HCT116 (cell line): ENCODE measurements at regions not wholly inside any gene's neighbourhood (a gene's known extent, or its start where the extent isn't known, plus 50 kb on each side); places are given as distances from the start of the nearest gene placed in this dataset.

Experiments
- ATAC-seq: fragments of 200-7000 bp; cut with Tn5 transposase; 2 replicates; pipeline ENCODE4 v1.9.1; 2020; ENCODE audit warnings: mild to moderate bottlenecking, moderate library complexity
- BruUV-seq: library from RNA; stranded (reverse); fragments of 400-500 nt; replicated peaks from 2 replicates; lab custom pipeline; 2021; lab: Mats Ljungman, UMichigan
- CTCF ChIA-PET: fragments of 300-600 bp; sonication (Branson Sonifier 250); formaldehyde crosslinking; loops from one replicate; lab custom pipeline; 2021; ENCODE audit warnings: antibody characterized with exemption; lab: Charles Lee
- POLR2A ChIA-PET: fragments of 300-600, 350-600 bp; sonication (Branson Sonifier 250); formaldehyde crosslinking; loops from one replicate; lab custom pipeline; 2021; ENCODE audit warnings: antibody characterized with exemption; lab: Charles Lee
- RAD21 ChIA-PET, 2 experiments: fragments of 300-600 bp; sonication (Branson Sonifier 250); formaldehyde crosslinking; loops; one replicate each; lab custom pipeline; 2023; ENCODE audit warnings: low total read pairs in 2 of 2; ENCODE audit not compliant: uncharacterized antibody in 2 of 2, unreplicated experiment in 2 of 2, low non-redundant PET in 1 of 2; lab: Charles Lee
- DNase-seq: peaks from one replicate; pipeline ENCODE4 v3.0.0-alpha.2; 2010; ENCODE audit warnings: low read depth, low spot score
- H2AFZ ChIP-seq: fragments of 200-600 bp; shearing (Covaris generic), sonication (generic); 2 replicates; pipeline ENCODE4 v1.6.1; 2017; ENCODE audit warnings: low read depth, mixed run types, mixed read lengths, antibody characterized with exemption, low read length; ENCODE audit not compliant: poor library complexity, severe bottlenecking
- H3K27ac ChIP-seq: 2 replicates; pipeline ENCODE4 v1.5.1; 2012; ENCODE audit warnings: low read depth, low read length
- H3K27me3 ChIP-seq: fragments of 200-600 bp; sonication (generic); 2 replicates; pipeline ENCODE4 v1.6.1; 2016; ENCODE audit warnings: mixed run types, low read length, mixed read lengths; ENCODE audit not compliant: insufficient read depth
- H3K36me3 ChIP-seq, 2 experiments: fragments of 200-500 bp in 1 of 2; fragments of 200-600 bp in 1 of 2; sonication (Bioruptor generic) in 1 of 2; sonication (generic) in 1 of 2; 2 replicates each; pipeline versions ENCODE4 v1.5.1 to v1.6.1; 2014 to 2016; ENCODE audit warnings: low read length in 2 of 2, inconsistent platforms in 1 of 2, mixed read lengths in 1 of 2, mixed run types in 1 of 2; ENCODE audit not compliant: insufficient read depth in 2 of 2, control insufficient read depth in 1 of 2
- H3K4me1 ChIP-seq, 2 experiments: fragments of 200-600 bp in 1 of 2; sonication (generic) in 1 of 2; 2 replicates each; pipeline versions ENCODE4 v1.5.1 to v1.6.1; 2012 to 2017; ENCODE audit warnings: low read length in 2 of 2, inconsistent platforms in 1 of 2, mild to moderate bottlenecking in 1 of 2, mixed read lengths in 1 of 2, mixed run types in 1 of 2, moderate library complexity in 1 of 2; ENCODE audit not compliant: insufficient read depth in 2 of 2, control insufficient read depth in 1 of 2
- H3K4me2 ChIP-seq: fragments of 200-600 bp; sonication (generic); 2 replicates; pipeline ENCODE4 v1.6.1; 2017; ENCODE audit warnings: mixed run types, low read length, mixed read lengths
- H3K4me3 ChIP-seq, 2 experiments: fragments of 200-600 bp in 1 of 2; sonication (generic) in 1 of 2; replicated peaks in 1 of 2; 2 replicates each; pipeline ENCODE4 v1.5.1; 2011 to 2016; ENCODE audit warnings: low read length in 2 of 2, control low read depth in 1 of 2, low read depth in 1 of 2, mild to moderate bottlenecking in 1 of 2, mixed read lengths in 1 of 2, mixed run types in 1 of 2
- H3K79me2 ChIP-seq: fragments of 200-600 bp; sonication (generic); 2 replicates; pipeline ENCODE4 v1.6.1; 2017; ENCODE audit warnings: mild to moderate bottlenecking, mixed run types, low read length, moderate library complexity, mixed read lengths; ENCODE audit not compliant: insufficient read depth
- H3K9ac ChIP-seq: fragments of 200-600 bp; sonication (generic); 2 replicates; pipeline ENCODE4 v1.6.1; 2016; ENCODE audit warnings: low read length, mixed read lengths
- H3K9me2 ChIP-seq: fragments of 200-600 bp; sonication (generic), shearing (Covaris generic); 2 replicates; pipeline ENCODE4 v1.6.1; 2017; ENCODE audit warnings: mixed run types, mild to moderate bottlenecking, moderate library complexity; ENCODE audit not compliant: insufficient read depth
- H3K9me3 ChIP-seq, 2 experiments: fragments of 200-500 bp in 1 of 2; fragments of 200-600 bp in 1 of 2; sonication (Bioruptor generic) in 1 of 2; sonication (generic) in 1 of 2; 2 replicates each; pipeline ENCODE4 v1.6.1; 2014 to 2017; ENCODE audit warnings: low read length in 2 of 2, mixed read lengths in 2 of 2, inconsistent platforms in 1 of 2, low read depth in 1 of 2, mild to moderate bottlenecking in 1 of 2, mixed run types in 1 of 2, moderate library complexity in 1 of 2; ENCODE audit not compliant: control insufficient read depth in 1 of 2, insufficient read depth in 1 of 2
- H4K20me1 ChIP-seq: fragments of 200-600 bp; sonication (generic), shearing (Covaris generic); 2 replicates; pipeline ENCODE4 v1.6.1; 2017; ENCODE audit warnings: mixed run types, mild to moderate bottlenecking, moderate library complexity; ENCODE audit not compliant: insufficient read depth
- CBX3 ChIP-seq: IDR thresholded peaks from 2 replicates; pipeline ENCODE4 v1.6.1; 2012; ENCODE audit warnings: low read depth
- CEBPB ChIP-seq: IDR thresholded peaks from 2 replicates; pipeline ENCODE4 v1.6.1; 2012; ENCODE audit warnings: low read depth
- ELF1 ChIP-seq: IDR thresholded peaks from 2 replicates; pipeline ENCODE4 v1.6.1; 2012; ENCODE audit warnings: low read depth, borderline replicate concordance
- FOSL1 ChIP-seq: IDR thresholded peaks from 2 replicates; pipeline ENCODE4 v1.6.1; 2012; ENCODE audit warnings: low read depth
- POLR2A ChIP-seq: IDR thresholded peaks from 2 replicates; pipeline ENCODE4 v1.7.0; 2011; ENCODE audit warnings: borderline replicate concordance; ENCODE audit not compliant: insufficient read depth, insufficient read length; ENCODE audit errors: extremely low read depth
- SRF ChIP-seq: IDR thresholded peaks from 2 replicates; pipeline ENCODE4 v1.6.1; 2012; ENCODE audit warnings: low read depth
- YY1 ChIP-seq: IDR thresholded peaks from 2 replicates; pipeline ENCODE4 v1.6.1; 2011; ENCODE audit warnings: low read length, low read depth, moderate library complexity, mild to moderate bottlenecking; ENCODE audit not compliant: insufficient replicate concordance; ENCODE audit errors: extremely low read depth
- intact Hi-C: fragments of 100-400 bp; cut with micrococcal nuclease; formaldehyde crosslinking; loops from 2 replicates; pipeline ENCODE4 v1.10.0; 2022
- TF ChIP-seq, protein P1 (sequence below): IDR thresholded peaks from 2 replicates; pipeline ENCODE4 v1.6.1; 2012
- TF ChIP-seq, protein P2 (sequence below): IDR thresholded peaks from 2 replicates; pipeline ENCODE4 v1.6.1; 2012
- TF ChIP-seq, protein P3 (sequence below): IDR thresholded peaks from 2 replicates; pipeline ENCODE4 v1.6.1; 2011; ENCODE audit warnings: mild to moderate bottlenecking, low read length, moderate library complexity; ENCODE audit not compliant: insufficient replicate concordance; ENCODE audit errors: extremely low read depth

DNA sequence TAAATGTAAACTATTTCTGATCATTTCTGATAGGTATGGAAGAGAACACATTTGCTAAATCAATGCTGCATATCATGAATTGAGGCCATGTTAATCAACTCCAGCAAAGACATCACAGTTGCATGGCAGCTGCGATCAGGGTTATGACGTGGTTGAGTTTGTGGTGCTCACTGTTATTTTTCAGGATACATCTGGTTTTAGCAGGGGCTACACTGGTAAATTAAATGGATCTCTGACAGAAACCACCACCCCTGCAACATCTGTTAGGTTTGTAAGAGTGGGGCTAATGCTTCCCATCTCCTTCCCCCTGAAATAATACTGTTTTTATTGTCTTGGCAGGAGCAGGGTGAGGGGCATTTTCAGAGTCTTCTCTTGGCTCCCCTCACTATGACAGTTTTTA is 444.4 kb upstream of the ZNF507 start:
- intact Hi-C loops = no loop called here
- Histone ChIP-seq H3K4me3 (no peak overlapping the region), H3K4me1 (no peaks in the 10 kb centered on the region), H3K9me3 (peaks cover 16 to 44% of the 10 kb centered on the region in 2 experiments; a peak in 2 of 4 replicates), H3K4me2 (no peak overlapping the region), H3K27me3 (no peaks in the 10 kb centered on the region), H3K79me2 (no peaks in the 10 kb centered on the region), H3K27ac (no peak overlapping the region), H2AFZ (no peak overlapping the region), H3K9ac (no peak overlapping the region), H4K20me1 (no peaks in the 10 kb centered on the region), H3K36me3 (no peaks in the 10 kb centered on the region), H3K9me2 (no peaks in the 10 kb centered on the region)
- TF ChIP-seq, protein P1, sequence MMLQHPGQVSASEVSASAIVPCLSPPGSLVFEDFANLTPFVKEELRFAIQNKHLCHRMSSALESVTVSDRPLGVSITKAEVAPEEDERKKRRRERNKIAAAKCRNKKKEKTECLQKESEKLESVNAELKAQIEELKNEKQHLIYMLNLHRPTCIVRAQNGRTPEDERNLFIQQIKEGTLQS = no peak
- TF ChIP-seq POLR2A (no peak), FOSL1 (no peak), SRF (no peak), CBX3 (no peak), CEBPB (no peak), ELF1 (no peak), YY1 (no peak)
- TF ChIP-seq, protein P2, sequence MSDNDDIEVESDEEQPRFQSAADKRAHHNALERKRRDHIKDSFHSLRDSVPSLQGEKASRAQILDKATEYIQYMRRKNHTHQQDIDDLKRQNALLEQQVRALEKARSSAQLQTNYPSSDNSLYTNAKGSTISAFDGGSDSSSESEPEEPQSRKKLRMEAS = no peak
- TF ChIP-seq, protein P3, sequence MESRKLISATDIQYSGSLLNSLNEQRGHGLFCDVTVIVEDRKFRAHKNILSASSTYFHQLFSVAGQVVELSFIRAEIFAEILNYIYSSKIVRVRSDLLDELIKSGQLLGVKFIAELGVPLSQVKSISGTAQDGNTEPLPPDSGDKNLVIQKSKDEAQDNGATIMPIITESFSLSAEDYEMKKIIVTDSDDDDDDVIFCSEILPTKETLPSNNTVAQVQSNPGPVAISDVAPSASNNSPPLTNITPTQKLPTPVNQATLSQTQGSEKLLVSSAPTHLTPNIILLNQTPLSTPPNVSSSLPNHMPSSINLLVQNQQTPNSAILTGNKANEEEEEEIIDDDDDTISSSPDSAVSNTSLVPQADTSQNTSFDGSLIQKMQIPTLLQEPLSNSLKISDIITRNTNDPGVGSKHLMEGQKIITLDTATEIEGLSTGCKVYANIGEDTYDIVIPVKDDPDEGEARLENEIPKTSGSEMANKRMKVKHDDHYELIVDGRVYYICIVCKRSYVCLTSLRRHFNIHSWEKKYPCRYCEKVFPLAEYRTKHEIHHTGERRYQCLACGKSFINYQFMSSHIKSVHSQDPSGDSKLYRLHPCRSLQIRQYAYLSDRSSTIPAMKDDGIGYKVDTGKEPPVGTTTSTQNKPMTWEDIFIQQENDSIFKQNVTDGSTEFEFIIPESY = no peak
- DNase-seq = no peak
- POLR2A ChIA-PET = no interaction called here
- no TSS peak for BruUV-seq
- no peak for ATAC-seq
- CTCF ChIA-PET = no interaction called here
- RAD21 ChIA-PET = no interaction called here
